ENCODE measurements at regions not wholly inside any gene's neighbourhood (a gene's known extent, or its start where the extent isn't known, plus 50 kb on each side); places are given as distances from the start of the nearest gene placed in this dataset.
A peak's percentile ranks its signal among the peaks of the same experiment; 100 is the strongest.
"Not testable (repeated sequence)": the region's sequence is repeated elsewhere in the genome, so short reads cannot be mapped to it uniquely, and the experiment has no call there.

GRCh38 chr2:131639001-131639620 lies 111.4 kb downstream of the CCDC74A start:
- not testable (repeated sequence) for DNase-seq (ENCODE audit: low read depth)

DNA sequence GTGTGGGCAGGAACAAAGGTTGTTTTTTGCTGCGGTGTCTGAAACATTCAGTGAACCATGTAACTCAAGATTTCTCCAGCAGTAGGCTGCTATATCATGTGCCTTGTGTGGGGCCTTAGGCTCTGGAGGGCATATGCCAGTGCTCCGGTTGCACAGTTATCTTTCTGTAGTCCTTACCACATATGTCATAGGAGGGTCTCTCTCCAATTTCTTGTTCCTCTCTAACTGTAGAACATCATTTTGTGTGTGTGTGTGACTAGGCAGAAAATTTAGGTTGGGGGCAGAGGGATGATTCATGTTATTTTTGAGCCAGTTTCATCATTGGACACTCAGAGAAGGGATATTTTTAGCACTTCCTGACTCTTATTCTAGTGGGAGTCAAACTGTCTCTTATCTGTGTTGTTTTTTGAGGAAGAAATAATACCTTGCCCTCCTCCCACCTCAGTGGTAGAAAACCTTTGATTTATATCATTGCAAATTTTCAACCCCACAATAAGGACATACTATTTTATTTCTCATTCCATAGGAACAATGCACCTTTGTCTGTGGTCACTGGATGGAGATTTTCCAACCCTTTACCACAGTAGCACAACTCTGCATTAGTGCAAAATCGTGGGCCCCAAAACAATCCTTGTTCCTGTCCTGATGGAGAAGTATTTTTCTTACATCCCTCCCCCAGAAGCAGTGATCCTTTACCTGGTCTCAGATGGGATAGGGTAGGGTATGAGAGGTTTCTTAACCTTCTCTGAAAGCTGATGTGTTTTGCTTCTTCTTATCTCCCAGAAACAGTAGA lies 113.9 kb downstream of the CCDC74A start:
- DNase-seq (ENCODE audit: low read depth), result no peak

GRCh38 chr2:131643180-131643579 lies 115.5 kb downstream of the CCDC74A start:
- DNase-seq (ENCODE audit: low read depth), result not testable (repeated sequence)

GRCh38 chr2:131645177-131645765 lies 117.6 kb downstream of the CCDC74A start:
- no peak for DNase-seq (ENCODE audit: low read depth)

DNA sequence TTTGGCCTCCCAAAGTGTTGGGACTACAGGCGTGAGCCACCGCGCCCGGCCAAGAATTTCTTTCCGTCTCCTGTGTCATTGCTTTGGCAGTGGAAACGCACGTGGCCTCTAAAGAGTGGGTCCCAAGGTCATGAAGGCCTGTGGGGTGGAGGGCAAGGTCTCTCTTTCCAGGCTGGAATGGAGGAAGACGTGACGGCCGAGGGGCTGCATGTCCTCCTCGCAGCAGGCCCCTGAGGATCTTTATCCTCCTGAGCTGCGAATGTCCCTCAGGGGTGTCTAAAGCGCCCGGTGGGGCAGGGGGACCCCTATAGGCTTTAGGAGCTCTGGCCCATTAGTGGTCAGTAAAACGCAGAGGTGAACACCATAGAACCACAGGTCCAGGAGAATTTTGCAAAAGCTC lies 118.5 kb downstream of the CCDC74A start:
- DNase-seq (ENCODE audit: low read depth), result not testable (repeated sequence)

DNA sequence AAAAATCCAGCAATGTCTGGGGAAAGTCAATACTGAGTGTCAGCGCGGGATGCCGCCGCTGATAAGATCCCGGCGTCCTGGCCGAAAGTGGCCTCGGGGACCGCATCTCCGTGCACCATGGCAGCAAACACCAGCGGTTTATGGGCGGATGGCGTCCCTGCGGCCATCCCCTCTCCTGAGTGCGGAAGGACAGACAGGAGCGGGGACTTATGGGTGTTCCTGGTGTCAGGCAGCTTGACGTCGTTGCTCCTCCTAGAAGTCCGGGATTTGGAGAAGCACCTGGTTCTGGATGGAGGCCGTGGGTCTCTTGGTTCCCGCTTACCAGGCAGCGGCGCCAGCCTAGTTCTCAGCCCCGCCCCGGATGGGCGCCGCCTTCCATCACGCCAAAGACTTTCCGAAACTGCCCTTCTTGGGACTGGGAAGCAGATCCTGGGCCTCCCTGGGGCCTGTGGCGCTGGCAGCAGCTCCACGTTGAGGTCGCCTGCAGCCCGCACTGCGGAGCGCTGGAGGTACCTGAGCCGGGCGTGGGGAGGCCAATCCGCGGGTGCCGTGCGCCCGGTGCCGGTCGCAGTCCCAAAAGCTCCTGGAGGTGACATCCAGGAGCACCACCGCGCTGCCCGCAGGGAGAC lies 119.1 kb downstream of the CCDC74A start:
- no peak for DNase-seq (ENCODE audit: low read depth)

DNA sequence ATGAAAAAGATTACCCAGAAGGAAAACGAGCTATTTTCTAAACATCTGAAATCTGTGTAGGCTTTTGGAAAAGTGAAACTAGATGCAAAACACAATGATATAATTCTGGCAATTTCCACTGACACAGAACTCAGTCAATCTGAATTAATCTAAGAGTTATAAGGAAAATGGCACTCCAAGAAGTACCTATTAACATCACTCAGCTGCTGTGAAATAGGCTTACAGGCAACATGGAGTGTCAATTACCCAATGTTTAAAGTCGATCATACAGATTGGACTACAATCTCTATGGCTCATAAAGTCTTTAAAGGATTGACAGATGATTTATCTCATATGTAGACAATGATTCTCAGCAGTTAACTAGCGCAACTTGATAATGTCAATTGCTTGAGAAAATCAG lies 120.9 kb downstream of the CCDC74A start:
- DNase-seq (ENCODE audit: low read depth), result not testable (repeated sequence)

DNA sequence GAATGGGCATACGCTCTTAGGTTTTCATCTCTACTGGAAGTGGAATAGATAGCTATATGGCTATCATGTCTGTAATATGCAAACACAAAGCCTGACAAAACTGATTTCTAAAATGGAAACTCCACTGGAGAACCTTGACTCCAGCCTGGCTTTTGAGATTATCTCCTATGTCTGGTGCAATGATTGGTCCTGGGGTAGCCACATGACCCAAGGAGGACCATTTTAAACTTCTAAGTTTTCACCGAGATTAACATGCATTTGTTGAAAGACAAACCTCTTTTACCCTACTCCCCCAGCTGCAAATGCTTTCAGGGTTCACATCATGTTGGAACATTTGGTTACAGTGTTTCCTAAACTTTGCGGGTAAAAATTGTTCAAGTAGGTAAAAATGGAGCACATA lies 124.6 kb downstream of the CCDC74A start:
- DNase-seq (ENCODE audit: low read depth), result not testable (repeated sequence)

DNA sequence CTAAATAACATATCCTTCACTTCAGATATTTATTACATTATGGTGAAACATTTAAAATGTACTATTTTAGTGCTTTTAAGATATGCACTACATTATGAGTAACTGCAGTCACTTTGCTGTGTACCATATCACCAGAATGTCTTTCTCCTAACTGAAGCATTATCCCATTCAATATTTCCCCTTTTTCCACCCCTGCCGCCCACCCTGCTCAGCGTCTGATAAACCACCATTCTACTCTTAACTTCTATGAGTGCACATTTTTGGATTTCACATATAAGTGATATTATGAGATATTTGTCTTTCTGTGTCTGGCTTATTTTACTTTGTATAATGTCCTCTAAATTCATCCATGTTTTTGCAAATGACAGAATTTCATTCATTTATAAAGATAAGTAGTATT lies 126.4 kb downstream of the CCDC74A start:
- DNase-seq (ENCODE audit: low read depth), result not testable (repeated sequence)

DNA sequence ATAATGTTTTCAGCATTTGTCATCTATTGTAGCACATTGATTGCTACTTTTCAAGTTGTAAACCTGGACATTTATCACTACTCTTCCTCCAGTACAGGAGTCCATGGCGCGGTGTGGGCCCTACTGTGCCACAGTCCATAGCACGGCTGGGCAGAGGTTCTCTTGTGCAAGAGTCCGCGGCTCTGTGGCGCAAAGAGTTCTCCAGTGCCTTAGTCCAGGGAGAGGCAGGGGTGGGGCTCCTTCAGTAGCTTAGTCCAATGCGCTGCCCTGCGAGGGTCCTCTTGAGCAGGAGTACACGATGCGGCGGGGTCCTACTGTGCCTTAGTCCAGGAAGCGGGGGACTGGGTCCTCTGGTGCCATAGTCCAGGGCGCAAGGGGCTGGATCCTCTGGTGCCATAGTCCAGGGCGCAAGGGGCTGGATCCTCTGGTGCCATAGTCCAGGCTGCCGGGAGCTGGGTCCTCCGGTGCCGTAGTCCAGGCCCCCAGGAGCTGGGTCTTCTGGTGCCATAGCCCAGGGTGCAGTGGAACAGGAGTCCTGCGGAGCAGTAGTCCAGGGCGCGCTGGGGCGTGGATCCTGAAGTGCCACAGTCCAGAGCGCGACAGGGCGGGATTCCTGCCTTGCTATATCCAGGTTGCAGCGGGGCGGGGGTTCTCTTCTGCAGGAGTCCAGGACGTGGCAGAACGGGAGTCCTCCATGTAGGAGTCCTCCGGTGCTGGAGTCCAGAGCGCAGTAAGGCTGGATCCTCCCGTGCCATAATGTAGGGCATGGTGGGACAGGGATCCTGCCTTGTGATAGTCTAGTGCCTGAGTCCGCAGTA lies 129.3 kb downstream of the CCDC74A start:
- DNase-seq (ENCODE audit: low read depth), result no peak

DNA sequence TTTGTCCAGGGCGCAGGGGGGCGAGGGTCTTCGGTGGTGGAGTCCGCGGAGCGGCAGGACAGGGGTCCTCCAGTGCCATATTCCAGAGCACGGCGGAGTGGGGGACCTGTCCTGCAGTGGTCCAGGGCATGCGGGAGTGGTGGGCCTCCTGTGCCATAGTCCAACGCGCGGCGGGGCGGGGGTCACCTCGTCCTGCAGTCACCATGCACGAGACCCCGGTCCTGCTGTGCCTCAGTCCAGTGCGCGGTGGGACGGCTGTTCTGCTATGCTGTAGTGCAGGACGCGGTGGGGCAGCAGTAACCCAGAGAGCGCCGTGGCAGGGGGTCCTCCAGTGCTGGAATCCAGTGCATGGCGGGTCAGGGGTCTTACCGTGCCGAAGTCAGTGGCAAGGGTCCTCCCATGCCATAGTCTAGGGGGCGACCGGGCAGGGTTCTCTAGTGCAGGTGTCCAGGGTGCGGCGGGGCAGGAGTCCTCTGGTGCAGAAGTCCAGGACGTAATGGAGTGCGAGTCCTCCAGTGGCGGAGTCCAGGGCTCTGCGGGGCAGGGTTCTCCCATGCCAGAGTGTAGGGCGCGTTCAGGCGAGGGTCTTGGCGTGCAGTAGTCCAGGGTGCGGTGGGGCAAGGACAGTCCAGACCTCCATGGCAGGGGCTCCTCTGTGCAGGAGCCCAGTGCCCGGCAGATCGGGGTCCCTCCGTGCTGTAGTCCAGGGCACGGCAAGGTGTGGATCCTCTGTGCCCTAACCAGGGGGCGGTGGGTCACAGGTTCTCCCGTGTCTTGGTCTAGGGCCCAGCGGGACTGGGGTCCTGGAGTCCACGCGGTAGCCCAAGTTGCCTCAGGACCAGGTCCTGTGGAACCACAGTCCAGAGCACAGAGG lies 130.4 kb downstream of the CCDC74A start:
- no peak for DNase-seq (ENCODE audit: low read depth)

- DNase-seq (ENCODE audit: low read depth), result no peak
These were observed 131.1 kb downstream of the CCDC74A start for GRCh38 chr2:131658769-131659131.

DNA sequence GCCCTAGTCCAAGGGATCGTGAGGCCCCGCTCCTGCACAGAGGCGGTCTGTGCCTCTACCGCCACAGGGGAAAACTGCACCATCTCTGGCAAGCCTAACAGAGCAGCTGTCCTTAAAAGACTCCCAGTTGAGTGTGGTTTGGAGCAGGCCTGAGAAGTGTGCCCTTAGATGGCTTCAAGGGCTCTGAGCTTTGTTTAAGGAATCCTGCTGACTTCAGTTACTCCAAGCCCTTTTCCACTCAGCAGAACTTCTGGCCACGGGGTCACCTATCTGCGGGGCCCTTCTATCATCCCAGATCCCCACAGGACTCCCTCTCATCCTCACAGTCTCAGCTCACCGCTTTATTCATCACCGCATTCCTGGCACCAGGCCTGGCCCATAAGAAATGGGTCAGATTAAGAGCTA lies 131.5 kb downstream of the CCDC74A start:
- no peak for DNase-seq (ENCODE audit: low read depth)

GRCh38 chr2:131661101-131661782 lies 133.6 kb downstream of the CCDC74A start:
- DNase-seq (ENCODE audit: low read depth), result not testable (repeated sequence)

GRCh38 chr2:131661884-131662535 lies 134.3 kb downstream of the CCDC74A start:
- not testable (repeated sequence) for DNase-seq (ENCODE audit: low read depth)

DNA sequence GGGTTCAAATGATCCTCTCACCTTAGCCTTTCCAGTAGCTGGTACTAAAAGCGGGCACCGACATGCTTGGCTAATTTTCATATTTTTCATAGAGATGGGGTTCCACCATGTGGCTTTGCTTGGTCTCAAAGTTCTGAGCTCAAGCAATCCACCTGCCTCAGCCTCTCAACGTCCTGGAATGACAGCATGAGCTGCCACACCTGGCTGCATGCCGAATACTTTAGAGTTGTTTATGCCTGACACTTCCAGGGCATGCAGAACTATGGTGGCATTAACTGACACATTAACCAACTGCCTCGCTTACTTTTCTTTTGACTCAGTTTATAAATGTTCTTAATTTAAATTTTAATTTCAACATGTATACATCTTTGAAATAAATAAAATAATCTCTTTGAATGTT lies 135.8 kb downstream of the CCDC74A start:
- not testable (repeated sequence) for DNase-seq (ENCODE audit: low read depth)

- not testable (repeated sequence) for DNase-seq (ENCODE audit: low read depth)
These were observed 138.0 kb downstream of the CCDC74A start for GRCh38 chr2:131665716-131666115.

- DNase-seq (ENCODE audit: low read depth), result peak; percentile 8
These were observed 141.3 kb downstream of the CCDC74A start for GRCh38 chr2:131668794-131669540.

Measured in fibroblast of the conjunctiva (primary cell).